ENCODE measurements at regions not wholly inside any gene's neighbourhood (a gene's known extent, or its start where the extent isn't known, plus 50 kb on each side); places are given as distances from the start of the nearest gene placed in this dataset.

- TF ChIP-seq CTCF (IDR thresholded peaks at IDR 0.05; ENCODE audit: control insufficient read depth, extremely low read depth, insufficient read depth), result no peak
- no peak overlapping the region for H3K4me3 ChIP-seq (ENCODE audit: low read depth, low read length)
- DNase-seq (ENCODE audit: low read depth), result no peak
Observed at GRCh38 chr2:37794717-37795116, 123.3 kb upstream of the CDC42EP3 start.

GRCh38 chr2:37795456-37795855 is 124.0 kb upstream of the CDC42EP3 start:
- no peak for DNase-seq (ENCODE audit: low read depth)
- TF ChIP-seq CTCF (IDR thresholded peaks at IDR 0.05; ENCODE audit: control insufficient read depth, extremely low read depth, insufficient read depth), result no peak
- no peak overlapping the region for H3K4me3 ChIP-seq (ENCODE audit: low read depth, low read length)

GRCh38 chr2:37795938-37796337 is 124.5 kb upstream of the CDC42EP3 start:
- TF ChIP-seq CTCF (IDR thresholded peaks at IDR 0.05; ENCODE audit: control insufficient read depth, extremely low read depth, insufficient read depth), result no peak
- DNase-seq (ENCODE audit: low read depth), result no peak
- H3K4me3 ChIP-seq (ENCODE audit: low read depth, low read length), result no peak overlapping the region

GRCh38 chr2:37796481-37796880 is 125.0 kb upstream of the CDC42EP3 start:
- no peak for DNase-seq (ENCODE audit: low read depth)
- TF ChIP-seq CTCF (IDR thresholded peaks at IDR 0.05; ENCODE audit: control insufficient read depth, extremely low read depth, insufficient read depth), result no peak
- H3K4me3 ChIP-seq (ENCODE audit: low read depth, low read length), result no peak overlapping the region

- no peak overlapping the region for H3K4me3 ChIP-seq (ENCODE audit: low read depth, low read length)
- DNase-seq (ENCODE audit: low read depth), result no peak
- no peak for TF ChIP-seq CTCF (IDR thresholded peaks at IDR 0.05; ENCODE audit: control insufficient read depth, extremely low read depth, insufficient read depth)
Observed at GRCh38 chr2:37797081-37797480, 125.6 kb upstream of the CDC42EP3 start.

- H3K4me3 ChIP-seq (ENCODE audit: low read depth, low read length), result no peak overlapping the region
- DNase-seq (ENCODE audit: low read depth), result no peak
- TF ChIP-seq CTCF (IDR thresholded peaks at IDR 0.05; ENCODE audit: control insufficient read depth, extremely low read depth, insufficient read depth), result no peak
Observed at GRCh38 chr2:37798315-37799005, 126.6 kb upstream of the RMDN2 start.

Data from LNCaP clone FGC (cell line).